B cell (primary cell): ENCODE measurements at regions not wholly inside any gene's neighbourhood (a gene's known extent, or its start where the extent isn't known, plus 50 kb on each side); places are given as distances from the start of the nearest gene placed in this dataset.

Experiments
- ATAC-seq: fragments of 200-7000 bp; cut with Tn5 transposase; one replicate; pipeline ENCODE4 v1.10.0; 2021; ENCODE audit warnings: low read depth, mild to moderate bottlenecking, moderate number of reproducible peaks, moderate library complexity
- CTCF ChIA-PET: fragments of 350-600 bp; sonication (Branson Sonifier 250); formaldehyde crosslinking; loops from one replicate; lab custom pipeline; 2021; ENCODE audit warnings: antibody characterized with exemption, inconsistent platforms; lab: Charles Lee
- POLR2A ChIA-PET: fragments of 350-600 bp; sonication (Branson Sonifier 250); formaldehyde crosslinking; loops from one replicate; lab custom pipeline; 2021; ENCODE audit warnings: antibody characterized with exemption; lab: Charles Lee
- DNase-seq: peaks from one replicate; pipeline ENCODE4 v3.0.0; 2013
- H2AFZ ChIP-seq: 2 replicates; pipeline ENCODE4 v1.6.1; 2012; ENCODE audit warnings: mild to moderate bottlenecking, low read depth, low read length; ENCODE audit not compliant: insufficient read depth, poor library complexity, severe bottlenecking
- H3K27ac ChIP-seq, 2 donors: 1 replicate in 1 of 2; 2 replicates in 1 of 2; pipeline ENCODE4 v1.5.1; 2012 to 2013; ENCODE audit warnings: low read length in 2 of 2, mild to moderate bottlenecking in 2 of 2, moderate library complexity in 1 of 2
- H3K27me3 ChIP-seq, 4 experiments: fragments of 200-600 bp in 1 of 4; sonication (generic) in 1 of 4; replicated peaks in 1 of 4; 1 replicate in 2 of 4; 2 replicates in 2 of 4; pipeline versions ENCODE4 v1.6.1 to v1.7.0; 2013 to 2016; ENCODE audit warnings: low read length in 3 of 4, mild to moderate bottlenecking in 2 of 4, mixed read lengths in 1 of 4, moderate library complexity in 1 of 4; ENCODE audit not compliant: insufficient read depth in 4 of 4, control insufficient read depth in 3 of 4; ENCODE audit errors: control extremely low read depth in 1 of 4
- H3K36me3 ChIP-seq, 2 experiments: replicated peaks in 1 of 2; 1 replicate in 1 of 2; 2 replicates in 1 of 2; pipeline versions ENCODE4 v1.6.1 to v1.7.1; 2013; ENCODE audit warnings: low read length in 1 of 2; ENCODE audit not compliant: insufficient read depth in 2 of 2, control insufficient read depth in 1 of 2; ENCODE audit errors: control extremely low read depth in 1 of 2, extremely low read depth in 1 of 2
- H3K4me1 ChIP-seq, 2 donors: fragments of 200-600 bp in 1 of 2; sonication (generic) in 1 of 2; 1 replicate in 1 of 2; 2 replicates in 1 of 2; pipeline versions ENCODE4 v1.5.1 to v1.6.1; 2013 to 2017; ENCODE audit warnings: low read length in 2 of 2; ENCODE audit not compliant: control insufficient read depth in 2 of 2, insufficient read depth in 2 of 2
- H3K4me2 ChIP-seq: replicated peaks from 2 replicates; pipeline ENCODE3; 2012; ENCODE audit warnings: mild to moderate bottlenecking, low read depth, low read length; ENCODE audit not compliant: poor library complexity, severe bottlenecking
- H3K4me3 ChIP-seq, 5 experiments: fragments of 200-600 bp in 1 of 5; sonication (generic) in 1 of 5; 1 replicate in 3 of 5; 2 replicates in 2 of 5; pipeline versions ENCODE4 v1.5.1 to v1.7.0; 2011 to 2016; ENCODE audit warnings: low read length in 4 of 5, mild to moderate bottlenecking in 4 of 5, low read depth in 2 of 5, control low read depth in 1 of 5, moderate library complexity in 1 of 5; ENCODE audit not compliant: insufficient read depth in 1 of 5; ENCODE audit errors: control extremely low read depth in 1 of 5, extremely low read depth in 1 of 5
- H3K79me2 ChIP-seq: fragments of 200-600 bp; sonication (generic); one replicate; pipeline ENCODE4 v1.6.0; 2016; ENCODE audit warnings: low read length; ENCODE audit not compliant: control insufficient read depth, insufficient read depth
- H3K9ac ChIP-seq: fragments of 200-600 bp; sonication (generic); 2 replicates; pipeline ENCODE4 v1.6.1; 2017; ENCODE audit warnings: mild to moderate bottlenecking, low read length, moderate library complexity
- H3K9me3 ChIP-seq, 3 donors: one replicate each; pipeline versions ENCODE4 v1.6.1 to v1.7.1; 2013; ENCODE audit warnings: low read length in 2 of 3; ENCODE audit not compliant: control insufficient read depth in 2 of 3, insufficient read depth in 1 of 3; ENCODE audit errors: control extremely low read depth in 1 of 3
- H4K20me1 ChIP-seq: 2 replicates; pipeline ENCODE4 v1.6.0; 2012; ENCODE audit warnings: mild to moderate bottlenecking, low read length; ENCODE audit not compliant: insufficient read depth, control insufficient read depth, poor library complexity, severe bottlenecking
- H3K27ac Mint-ChIP-seq: one replicate; pipeline ENCODE4 v1.8.0; 2021; ENCODE audit warnings: mixed read lengths
- H3K27me3 Mint-ChIP-seq: one replicate; pipeline ENCODE4 v1.8.0; 2021; ENCODE audit warnings: mixed read lengths
- H3K4me1 Mint-ChIP-seq: one replicate; pipeline ENCODE4 v1.8.0; 2021; ENCODE audit warnings: mixed read lengths
- H3K4me3 Mint-ChIP-seq: one replicate; pipeline ENCODE4 v1.8.0; 2021; ENCODE audit warnings: mixed read lengths
- H3K9me3 Mint-ChIP-seq: one replicate; pipeline ENCODE4 v1.8.0; 2022; ENCODE audit warnings: mixed read lengths; ENCODE audit not compliant: insufficient read depth
- EZH2 ChIP-seq: IDR thresholded peaks from 2 replicates; pipeline ENCODE4 v1.6.1; 2012; ENCODE audit warnings: borderline replicate concordance, low read depth, mild to moderate bottlenecking, moderate library complexity, low read length; ENCODE audit not compliant: insufficient read depth, poor library complexity, severe bottlenecking
- WGBS: methylation state at CpG from one replicate; pipeline ENCODE4 v1.1.5; 2013; ENCODE audit warnings: missing lambda C conversion rate; ENCODE audit not compliant: insufficient coverage; 5-methylcytosine and 5-hydroxymethylcytosine counted together
- intact Hi-C: fragments of 100-400 bp; cut with micrococcal nuclease; formaldehyde crosslinking; loops from one replicate; pipeline ENCODE4 v1.10.0; 2022
- TF ChIP-seq, protein P1 (sequence below): fragments of 200-600 bp; IDR thresholded peaks from one replicate; pipeline ENCODE4 v1.8.0; 2022; ENCODE audit warnings: antibody characterized with exemption, mild to moderate bottlenecking

DNA sequence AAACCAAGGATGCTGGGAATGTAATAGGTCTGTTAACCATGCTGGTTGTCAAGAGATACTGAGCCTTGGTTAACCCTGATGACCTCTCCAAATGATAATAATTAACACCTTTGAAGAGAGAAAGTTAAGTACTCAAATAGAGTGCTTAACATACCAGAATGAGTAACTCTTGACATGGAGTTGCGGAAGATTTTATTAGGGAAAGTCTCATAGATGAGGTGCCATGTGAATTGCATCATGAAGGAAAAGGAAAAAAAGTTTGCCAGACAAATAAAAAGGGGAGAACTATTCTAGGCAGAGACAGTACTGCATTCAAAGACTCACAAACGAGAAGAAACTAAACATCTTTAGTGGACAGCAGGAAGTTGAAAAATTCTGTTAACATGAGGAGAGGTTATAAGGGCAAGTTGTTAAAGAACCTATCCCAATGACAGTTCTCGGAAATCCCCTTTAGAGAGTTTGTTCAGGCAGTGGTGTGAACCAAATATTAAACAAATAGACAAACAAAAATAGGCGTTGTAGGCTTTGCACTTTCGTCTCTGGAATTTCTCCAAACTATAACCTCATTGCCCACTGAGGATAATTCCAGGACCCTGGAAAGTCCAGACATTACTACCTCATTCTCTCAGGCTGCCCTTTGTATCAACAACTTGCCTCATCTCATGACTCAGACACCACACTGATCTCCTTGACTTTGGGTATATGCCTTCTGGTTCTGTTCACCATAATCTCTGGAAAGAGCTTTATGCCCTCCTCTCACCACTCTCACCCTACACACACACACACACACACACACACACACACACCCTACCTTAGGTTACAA, 435.0 kb downstream of the GXYLT1 start:
- no peaks in the 10 kb centered on the region for H3K9me3 Mint-ChIP-seq
- peaks cover 5% of the 10 kb centered on the region for H3K27me3 Mint-ChIP-seq
- Histone ChIP-seq H2AFZ (no peak overlapping the region), H4K20me1 (no peaks in the 10 kb centered on the region), H3K9me3 (no peaks in the 10 kb centered on the region), H3K27me3 (no peaks in the 10 kb centered on the region), H3K79me2 (no peaks in the 10 kb centered on the region), H3K36me3 (no peaks in the 10 kb centered on the region), H3K27ac (no peak overlapping the region), H3K9ac (no peak overlapping the region), H3K4me1 (no peaks in the 10 kb centered on the region), H3K4me3 (no peak overlapping the region), H3K4me2 (no peak overlapping the region)
- WGBS = 86% methylated on average over 1 of the region's 5 CpGs
- TF ChIP-seq EZH2 = no peak
- TF ChIP-seq, protein P1, sequence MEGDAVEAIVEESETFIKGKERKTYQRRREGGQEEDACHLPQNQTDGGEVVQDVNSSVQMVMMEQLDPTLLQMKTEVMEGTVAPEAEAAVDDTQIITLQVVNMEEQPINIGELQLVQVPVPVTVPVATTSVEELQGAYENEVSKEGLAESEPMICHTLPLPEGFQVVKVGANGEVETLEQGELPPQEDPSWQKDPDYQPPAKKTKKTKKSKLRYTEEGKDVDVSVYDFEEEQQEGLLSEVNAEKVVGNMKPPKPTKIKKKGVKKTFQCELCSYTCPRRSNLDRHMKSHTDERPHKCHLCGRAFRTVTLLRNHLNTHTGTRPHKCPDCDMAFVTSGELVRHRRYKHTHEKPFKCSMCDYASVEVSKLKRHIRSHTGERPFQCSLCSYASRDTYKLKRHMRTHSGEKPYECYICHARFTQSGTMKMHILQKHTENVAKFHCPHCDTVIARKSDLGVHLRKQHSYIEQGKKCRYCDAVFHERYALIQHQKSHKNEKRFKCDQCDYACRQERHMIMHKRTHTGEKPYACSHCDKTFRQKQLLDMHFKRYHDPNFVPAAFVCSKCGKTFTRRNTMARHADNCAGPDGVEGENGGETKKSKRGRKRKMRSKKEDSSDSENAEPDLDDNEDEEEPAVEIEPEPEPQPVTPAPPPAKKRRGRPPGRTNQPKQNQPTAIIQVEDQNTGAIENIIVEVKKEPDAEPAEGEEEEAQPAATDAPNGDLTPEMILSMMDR = no peak
- H3K4me3 Mint-ChIP-seq = no peak overlapping the region
- POLR2A ChIA-PET = no interaction called here
- no peaks in the 10 kb centered on the region for H3K4me1 Mint-ChIP-seq
- ATAC-seq (no peak), DNase-seq (no peak)
- CTCF ChIA-PET = no interaction called here
- intact Hi-C loops = no loop called here
- H3K27ac Mint-ChIP-seq = no peak overlapping the region

DNA sequence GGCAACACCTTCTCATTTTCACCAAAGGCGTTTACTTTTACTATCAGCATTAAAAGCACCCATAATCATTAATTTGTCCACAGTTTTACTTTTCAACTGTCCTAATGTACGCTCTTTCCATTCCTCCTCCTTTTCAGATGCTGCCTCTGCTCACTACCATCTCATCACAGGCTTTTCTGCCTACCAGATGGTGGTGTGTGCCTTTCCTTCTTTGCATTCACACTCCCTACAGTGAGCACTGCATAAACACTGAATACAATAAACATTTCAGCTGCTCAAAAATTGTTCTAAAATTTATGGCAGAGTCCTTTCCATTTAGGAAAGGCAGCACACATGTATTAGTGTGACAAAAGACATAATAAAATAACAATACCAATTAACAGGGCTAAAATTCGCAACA, 435.7 kb downstream of the GXYLT1 start:
- Histone ChIP-seq H3K4me3 (no peak overlapping the region), H2AFZ (no peak overlapping the region), H3K9me3 (no peaks in the 10 kb centered on the region), H3K4me1 (no peaks in the 10 kb centered on the region), H3K27ac (no peak overlapping the region), H3K9ac (no peak overlapping the region), H3K27me3 (no peaks in the 10 kb centered on the region), H4K20me1 (no peaks in the 10 kb centered on the region), H3K4me2 (no peak overlapping the region), H3K79me2 (no peaks in the 10 kb centered on the region), H3K36me3 (no peaks in the 10 kb centered on the region)
- no peaks in the 10 kb centered on the region for H3K4me1 Mint-ChIP-seq
- ChIA-PET CTCF (no interaction called here), POLR2A (no interaction called here)
- no peak for TF ChIP-seq EZH2
- TF ChIP-seq, protein P1 = no peak
- DNase-seq (no peak), ATAC-seq (no peak)
- H3K27me3 Mint-ChIP-seq = peaks cover 5% of the 10 kb centered on the region
- no peak overlapping the region for H3K4me3 Mint-ChIP-seq
- intact Hi-C loops = no loop called here
- no peaks in the 10 kb centered on the region for H3K9me3 Mint-ChIP-seq
- WGBS = 89% methylated on average over 2 of the region's 3 CpGs
- no peak overlapping the region for H3K27ac Mint-ChIP-seq
